ENCODE measurements at regions not wholly inside any gene's neighbourhood (a gene's known extent, or its start where the extent isn't known, plus 50 kb on each side); places are given as distances from the start of the nearest gene placed in this dataset.
"Not testable (repeated sequence)": the region's sequence is repeated elsewhere in the genome, so short reads cannot be mapped to it uniquely, and the experiment has no call there.

DNA sequence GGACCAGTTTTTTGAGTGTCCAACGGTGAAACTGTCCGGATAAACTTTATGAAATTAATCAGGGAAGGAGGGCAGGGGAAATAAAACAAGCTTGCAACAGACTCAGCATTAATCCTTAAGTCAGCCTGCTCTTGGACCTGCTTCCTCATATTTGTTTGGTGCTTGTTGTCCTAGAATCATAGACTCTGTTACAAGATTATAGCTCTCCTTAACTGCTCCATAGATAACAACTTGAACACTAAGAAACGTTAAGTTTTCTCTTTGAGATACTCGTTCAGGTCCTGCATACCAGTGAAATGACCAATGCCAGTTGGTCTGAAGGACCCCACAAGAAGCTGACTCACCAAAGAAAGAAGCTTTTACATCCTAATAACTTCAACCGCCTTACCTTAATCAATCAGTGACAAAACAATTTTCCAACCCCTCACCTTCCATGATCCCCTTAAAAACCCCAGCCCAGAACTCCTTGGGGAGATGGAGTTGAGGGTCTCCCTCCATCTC is 493.2 kb downstream of the PID1 start:
- H3K4me3 ChIP-seq (replicated peaks; ENCODE audit: low read depth, low read length) = no peak overlapping the region
- DNase-seq (ENCODE audit: low read depth) = no peak
- TF ChIP-seq, protein P1, sequence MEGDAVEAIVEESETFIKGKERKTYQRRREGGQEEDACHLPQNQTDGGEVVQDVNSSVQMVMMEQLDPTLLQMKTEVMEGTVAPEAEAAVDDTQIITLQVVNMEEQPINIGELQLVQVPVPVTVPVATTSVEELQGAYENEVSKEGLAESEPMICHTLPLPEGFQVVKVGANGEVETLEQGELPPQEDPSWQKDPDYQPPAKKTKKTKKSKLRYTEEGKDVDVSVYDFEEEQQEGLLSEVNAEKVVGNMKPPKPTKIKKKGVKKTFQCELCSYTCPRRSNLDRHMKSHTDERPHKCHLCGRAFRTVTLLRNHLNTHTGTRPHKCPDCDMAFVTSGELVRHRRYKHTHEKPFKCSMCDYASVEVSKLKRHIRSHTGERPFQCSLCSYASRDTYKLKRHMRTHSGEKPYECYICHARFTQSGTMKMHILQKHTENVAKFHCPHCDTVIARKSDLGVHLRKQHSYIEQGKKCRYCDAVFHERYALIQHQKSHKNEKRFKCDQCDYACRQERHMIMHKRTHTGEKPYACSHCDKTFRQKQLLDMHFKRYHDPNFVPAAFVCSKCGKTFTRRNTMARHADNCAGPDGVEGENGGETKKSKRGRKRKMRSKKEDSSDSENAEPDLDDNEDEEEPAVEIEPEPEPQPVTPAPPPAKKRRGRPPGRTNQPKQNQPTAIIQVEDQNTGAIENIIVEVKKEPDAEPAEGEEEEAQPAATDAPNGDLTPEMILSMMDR (IDR thresholded peaks at IDR 0.05; ENCODE audit: low read length, missing control alignments) = no peak

DNA sequence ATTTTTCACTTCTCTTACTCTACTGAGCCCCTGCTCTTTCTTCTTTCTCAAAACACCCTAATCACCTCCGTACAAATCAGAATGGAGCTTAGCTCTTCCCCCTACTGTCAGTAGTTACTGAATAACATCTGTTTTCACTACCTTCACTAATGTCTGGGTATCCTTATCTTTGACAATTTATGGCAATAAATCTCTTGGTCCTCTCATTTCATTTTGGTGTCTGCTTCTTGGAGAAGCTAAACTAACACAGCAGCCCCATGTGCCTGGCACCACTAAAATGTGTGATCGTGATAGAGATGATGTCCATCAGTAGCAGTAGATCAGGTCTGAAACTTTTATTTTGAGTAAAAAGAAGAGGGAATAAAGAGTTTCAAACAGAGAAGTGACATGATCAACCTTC is 496.5 kb downstream of the PID1 start:
- TF ChIP-seq, protein P1 (IDR thresholded peaks at IDR 0.05; ENCODE audit: low read length, missing control alignments) = no peak
- no peak overlapping the region for H3K4me3 ChIP-seq (replicated peaks; ENCODE audit: low read depth, low read length)
- no peak for DNase-seq (ENCODE audit: low read depth)

DNA sequence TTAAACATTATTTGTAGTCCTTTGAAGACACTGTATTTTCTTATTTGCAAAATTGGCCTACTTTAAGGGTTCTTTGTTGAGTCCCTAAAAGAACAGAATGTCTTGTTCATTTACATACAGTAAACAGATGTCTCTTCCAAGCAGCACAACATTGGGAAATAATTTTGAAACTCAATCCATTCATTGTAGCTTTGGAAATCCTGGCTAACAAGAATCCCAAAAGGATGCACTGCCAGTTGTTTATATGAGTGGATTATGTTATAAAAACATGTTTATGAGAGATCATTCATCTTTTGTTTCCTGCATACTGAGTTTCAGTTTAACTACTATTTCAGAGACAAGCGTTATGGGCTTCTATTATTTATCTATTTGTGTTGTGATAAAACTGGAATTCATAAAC is 499.3 kb downstream of the PID1 start:
- TF ChIP-seq, protein P1 (IDR thresholded peaks at IDR 0.05; ENCODE audit: low read length, missing control alignments) = no peak
- H3K4me3 ChIP-seq (replicated peaks; ENCODE audit: low read depth, low read length) = no peak overlapping the region
- DNase-seq (ENCODE audit: low read depth) = no peak

DNA sequence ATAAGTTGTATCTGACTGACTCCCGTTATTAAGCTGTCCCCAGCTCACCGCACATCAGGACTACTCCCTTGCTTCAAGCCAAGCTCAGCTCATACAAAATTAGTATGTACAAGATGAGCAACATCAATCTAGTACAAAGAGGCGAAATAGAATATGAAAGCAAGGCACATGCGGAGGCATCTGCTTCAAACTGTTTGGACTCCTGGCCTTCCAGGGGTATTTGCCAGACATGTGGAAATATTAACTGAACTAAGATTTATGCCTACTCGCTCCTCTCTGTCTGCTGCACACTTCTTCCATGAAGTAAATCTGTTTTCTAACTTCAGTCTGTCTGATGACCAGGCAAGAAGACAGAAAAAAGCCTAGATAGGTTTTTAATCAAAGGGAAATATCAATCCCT is 499.8 kb downstream of the PID1 start:
- H3K4me3 ChIP-seq (replicated peaks; ENCODE audit: low read depth, low read length) = no peak overlapping the region
- TF ChIP-seq, protein P1 (IDR thresholded peaks at IDR 0.05; ENCODE audit: low read length, missing control alignments) = no peak
- no peak for DNase-seq (ENCODE audit: low read depth)

DNA sequence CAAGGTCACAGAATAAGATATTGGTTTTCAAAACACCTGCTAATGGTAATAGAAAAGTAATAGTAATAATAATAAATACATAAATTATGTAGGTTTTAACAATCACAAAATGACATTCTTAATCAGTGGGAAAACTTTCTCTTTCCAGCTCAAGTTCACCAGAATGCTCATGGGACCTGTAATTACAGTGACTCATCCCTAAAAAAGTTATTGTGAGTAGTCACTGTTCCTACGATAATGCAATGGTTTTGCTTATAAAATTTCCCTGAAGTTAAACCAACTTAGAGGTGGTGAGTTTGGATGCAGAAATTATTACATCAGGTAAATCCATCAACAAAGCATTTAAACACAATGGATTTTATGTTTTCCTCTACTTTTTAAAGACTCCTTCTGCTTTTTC is 502.3 kb downstream of the PID1 start:
- TF ChIP-seq, protein P1 (IDR thresholded peaks at IDR 0.05; ENCODE audit: low read length, missing control alignments) = no peak
- H3K4me3 ChIP-seq (replicated peaks; ENCODE audit: low read depth, low read length) = no peak overlapping the region
- peak; percentile 85 for DNase-seq (ENCODE audit: low read depth)

DNA sequence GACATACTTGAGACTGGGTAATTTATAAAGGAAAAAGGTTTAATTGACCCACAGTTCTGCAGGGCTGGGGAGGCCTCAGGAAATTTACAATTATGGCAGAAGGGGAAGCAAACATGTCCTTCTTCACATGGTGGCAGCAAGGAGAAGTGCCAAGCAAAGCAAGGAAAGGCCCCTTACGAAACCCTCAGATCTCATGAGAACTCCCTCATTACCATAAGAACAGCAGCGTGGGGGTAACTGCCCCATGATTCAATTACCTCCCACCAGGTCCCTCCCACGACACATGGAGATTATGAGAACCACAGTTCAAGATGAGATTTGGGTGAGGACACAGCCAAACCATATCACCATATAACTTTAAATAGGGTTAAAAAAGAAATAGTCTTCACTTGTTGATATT is 502.9 kb downstream of the PID1 start:
- DNase-seq (ENCODE audit: low read depth); H3K4me3 ChIP-seq (replicated peaks; ENCODE audit: low read depth, low read length): not testable (repeated sequence)

DNA sequence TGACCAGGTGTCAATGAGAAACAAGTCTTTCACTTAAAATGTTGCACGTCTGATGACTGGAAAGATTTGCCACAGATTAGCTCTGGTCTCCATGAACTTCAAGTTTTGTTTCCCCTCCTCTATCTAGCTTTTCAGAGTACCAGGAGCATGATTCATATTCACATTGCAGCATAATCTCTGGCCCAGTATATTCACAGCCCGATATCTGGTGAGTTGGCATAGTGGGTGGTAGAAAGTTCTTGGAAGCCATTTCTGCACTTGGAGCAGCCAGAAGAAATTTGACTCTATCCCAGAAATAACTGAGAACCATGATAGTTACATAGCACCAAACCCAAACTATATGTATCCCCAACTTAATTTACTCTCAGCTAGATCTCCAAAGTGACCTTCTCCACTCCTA is 503.9 kb downstream of the PID1 start:
- no peak overlapping the region for H3K4me3 ChIP-seq (replicated peaks; ENCODE audit: low read depth, low read length)
- peak; percentile 66 for DNase-seq (ENCODE audit: low read depth)
- TF ChIP-seq, protein P1 (IDR thresholded peaks at IDR 0.05; ENCODE audit: low read length, missing control alignments) = no peak

Measured in fibroblast of pulmonary artery (primary cell).